NCI-H1092 treated with DMSO at 0.1 percent for 48 hours (cell line): ENCODE measurements at regions not wholly inside any gene's neighbourhood (a gene's known extent, or its start where the extent isn't known, plus 50 kb on each side); places are given as distances from the start of the nearest gene placed in this dataset.

Experiments
- DNase-seq: peaks from one replicate; lab custom pipeline; 2025; lab: John Stamatoyannopoulos, UW

DNA sequence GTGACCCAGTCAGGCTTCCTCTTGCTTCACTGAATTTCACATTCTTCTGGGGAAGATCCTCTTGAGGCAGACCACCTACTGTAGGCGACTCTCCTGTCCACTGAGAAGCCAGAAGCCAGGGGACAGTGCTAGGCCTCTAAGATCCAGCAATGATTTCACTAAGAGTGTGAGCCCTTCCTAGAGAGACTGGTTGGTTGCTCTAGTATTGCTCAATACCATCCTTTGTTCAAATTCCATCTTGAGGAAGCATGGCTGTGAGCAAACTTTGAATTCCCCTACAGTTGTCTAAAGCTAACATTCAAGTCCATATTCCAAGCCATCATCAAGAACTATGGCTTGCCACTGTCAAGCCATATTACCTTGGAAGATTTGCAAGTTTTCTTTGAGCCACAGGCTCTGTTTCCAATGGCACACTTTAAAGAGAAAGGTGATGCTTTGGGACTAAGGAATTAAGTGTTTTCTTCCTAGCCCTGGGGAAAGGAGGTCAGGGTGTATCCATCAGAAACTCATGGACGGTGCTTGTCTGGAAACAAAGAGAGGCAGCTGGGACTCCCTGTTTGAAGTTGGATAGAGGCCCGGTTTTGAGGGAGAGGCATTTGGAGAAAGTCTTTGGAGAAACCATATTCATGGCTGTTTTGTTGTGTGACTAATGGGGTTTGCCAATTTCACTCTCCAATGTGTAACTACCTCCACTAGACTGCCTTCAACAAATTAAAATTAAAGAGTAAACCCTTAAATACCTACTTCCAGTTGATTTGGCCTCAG lies 1217.9 kb downstream of the VRK1 start:
- no peak for DNase-seq

DNA sequence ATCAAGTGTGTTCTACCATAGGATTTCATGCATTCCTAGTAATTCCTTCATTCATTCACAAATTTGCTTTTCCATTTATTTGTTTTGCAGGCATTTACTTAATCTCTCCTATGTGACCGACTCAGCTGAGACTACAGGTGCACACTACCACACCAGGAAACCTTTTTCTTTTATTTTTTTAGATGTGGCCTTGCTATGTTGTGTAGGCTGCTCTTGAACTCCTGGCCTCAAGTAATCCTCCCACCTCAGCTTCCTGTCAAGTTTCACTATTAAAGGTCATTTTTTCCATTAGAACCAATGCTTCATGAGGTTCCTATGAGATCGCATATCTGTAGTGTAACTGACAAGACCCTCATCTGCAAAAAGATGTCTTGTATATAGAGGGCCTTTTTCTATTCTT lies 1218.7 kb downstream of the VRK1 start:
- no peak for DNase-seq

- no peak for DNase-seq
Observed at GRCh38 chr14:98018628-98019027, 1221.4 kb downstream of the VRK1 start.

DNA sequence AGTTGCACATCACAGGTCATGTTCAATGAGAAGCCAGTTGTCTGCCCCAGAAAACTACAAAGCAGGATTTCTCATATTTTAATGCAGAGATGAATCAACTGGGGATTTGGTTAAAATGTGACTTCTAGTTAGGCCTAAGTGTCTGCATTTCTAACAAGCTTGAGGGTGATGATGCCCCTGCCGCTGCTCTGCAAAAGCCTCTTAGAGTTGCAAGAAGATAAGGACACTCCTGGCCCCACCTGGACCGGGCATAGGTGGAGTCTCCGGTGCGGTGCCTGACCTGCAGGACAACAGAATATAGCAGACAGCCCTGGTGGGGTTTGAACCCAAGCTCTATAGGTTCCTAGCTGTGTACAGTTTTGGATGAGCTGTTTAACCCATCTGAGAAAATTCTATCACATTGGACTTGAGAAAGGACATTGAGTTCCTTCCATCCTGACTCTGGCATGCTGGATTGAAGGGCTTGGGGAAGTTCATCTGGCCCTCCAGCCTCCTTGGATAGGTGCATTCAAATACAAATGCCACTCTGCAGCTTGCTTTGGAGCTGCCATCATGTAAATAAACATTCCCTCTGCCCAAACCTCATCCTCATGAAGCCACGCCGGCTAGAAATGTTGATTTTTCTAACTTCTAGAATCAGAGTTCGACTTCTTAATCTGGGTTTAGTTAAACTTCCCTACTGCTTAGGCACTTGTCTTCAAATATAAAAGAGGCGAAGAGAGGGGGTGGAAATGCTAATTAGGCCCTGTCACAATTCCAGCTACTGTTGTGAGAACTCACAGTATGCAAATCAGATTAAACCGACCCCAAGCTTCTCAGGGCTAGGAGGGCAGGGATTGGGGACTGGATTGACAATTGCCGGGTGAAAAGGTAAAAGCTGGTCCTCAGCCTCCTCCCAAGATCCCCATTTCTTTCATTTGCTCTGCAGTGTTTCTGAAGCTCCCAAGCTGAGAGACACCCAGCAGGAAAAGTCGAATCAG lies 1225.6 kb downstream of the VRK1 start:
- DNase-seq: no peak

DNA sequence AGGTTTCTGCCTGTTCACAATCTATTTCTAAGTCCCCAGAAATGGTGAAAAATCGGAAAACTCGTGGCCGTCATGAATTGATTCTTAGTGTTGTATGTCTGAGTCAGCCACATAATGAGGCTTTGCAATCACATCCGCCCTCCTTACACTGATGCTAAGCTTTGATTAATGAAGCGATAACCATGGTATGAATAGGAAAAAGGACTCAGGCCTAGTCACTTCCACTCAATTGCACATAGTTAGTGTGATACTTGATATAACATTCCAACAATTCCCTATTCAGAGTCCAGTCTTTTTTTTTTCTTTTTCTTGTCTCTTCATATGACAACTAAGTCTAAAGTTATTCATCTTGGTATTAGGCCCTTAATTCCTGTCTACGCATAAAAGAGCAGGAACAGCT lies 1231.0 kb downstream of the VRK1 start:
- DNase-seq: no peak

GRCh38 chr14:98035396-98035795 lies 1236.6 kb downstream of the BCL11B start:
- no peak for DNase-seq

- no peak for DNase-seq
Observed at GRCh38 chr14:98037831-98038230, 1234.2 kb downstream of the BCL11B start.

DNA sequence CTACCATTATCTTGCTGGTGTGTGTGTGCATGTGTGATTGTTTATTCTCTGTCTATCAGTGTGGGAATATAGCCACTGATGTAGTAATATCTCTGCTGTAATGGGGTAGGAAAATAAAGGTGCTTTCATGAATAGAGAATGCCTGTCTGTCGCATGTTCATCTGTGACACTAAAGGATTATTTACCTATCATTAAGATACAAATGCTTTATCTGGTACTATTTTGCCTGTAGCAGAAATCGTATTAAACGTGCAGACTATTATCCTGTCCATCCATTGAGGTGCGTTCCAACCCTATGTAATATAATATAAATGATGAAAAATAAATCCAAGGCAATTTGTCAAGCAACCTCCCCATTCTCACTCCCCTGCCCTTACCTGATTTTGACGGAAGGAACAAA lies 1215.1 kb downstream of the BCL11B start:
- no peak for DNase-seq

- DNase-seq: no peak
Observed at GRCh38 chr14:98059106-98059505, 1212.9 kb downstream of the BCL11B start.

GRCh38 chr14:98062083-98062482 lies 1209.9 kb downstream of the BCL11B start:
- DNase-seq: no peak

GRCh38 chr14:98069712-98070171 lies 1202.3 kb downstream of the BCL11B start:
- no peak for DNase-seq

DNA sequence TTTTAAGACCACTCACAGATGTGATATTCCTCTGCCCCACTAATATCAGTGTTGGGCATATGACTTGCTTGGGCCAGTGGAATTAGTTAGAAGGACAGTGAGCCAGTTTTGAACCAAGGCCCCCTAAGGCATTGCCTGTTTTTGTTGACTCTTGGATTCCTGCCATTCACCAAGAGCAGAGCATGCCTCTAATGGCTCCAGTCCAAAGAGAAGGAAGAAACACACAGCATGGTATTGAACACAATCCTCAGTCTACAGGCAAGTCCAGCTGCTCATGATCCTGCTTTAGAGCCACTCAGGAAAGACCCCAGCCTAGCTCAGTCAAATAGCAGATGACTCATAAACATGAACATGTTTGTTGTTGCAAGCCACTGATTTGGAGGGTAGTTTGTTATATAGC lies 1201.5 kb downstream of the BCL11B start:
- DNase-seq: no peak

DNA sequence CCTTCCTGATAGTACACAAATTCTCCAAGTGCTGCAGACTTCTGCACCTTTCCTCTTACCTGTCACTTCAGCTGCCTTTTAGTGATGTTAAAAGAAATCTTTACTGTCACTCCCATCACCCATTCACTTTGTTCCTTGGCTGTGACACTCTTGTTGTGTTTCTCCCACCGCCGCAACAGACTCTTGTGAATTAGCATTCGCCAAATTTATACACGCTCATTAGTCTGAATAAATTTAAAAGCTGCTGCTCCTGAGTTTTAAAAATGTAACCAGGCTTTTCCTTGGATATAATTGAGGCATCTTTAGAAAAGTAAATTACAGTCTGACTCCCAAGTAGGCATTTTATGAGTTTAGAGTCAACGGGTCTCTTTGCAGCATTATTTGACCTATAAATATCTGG lies 1197.9 kb downstream of the BCL11B start:
- DNase-seq: no peak

DNA sequence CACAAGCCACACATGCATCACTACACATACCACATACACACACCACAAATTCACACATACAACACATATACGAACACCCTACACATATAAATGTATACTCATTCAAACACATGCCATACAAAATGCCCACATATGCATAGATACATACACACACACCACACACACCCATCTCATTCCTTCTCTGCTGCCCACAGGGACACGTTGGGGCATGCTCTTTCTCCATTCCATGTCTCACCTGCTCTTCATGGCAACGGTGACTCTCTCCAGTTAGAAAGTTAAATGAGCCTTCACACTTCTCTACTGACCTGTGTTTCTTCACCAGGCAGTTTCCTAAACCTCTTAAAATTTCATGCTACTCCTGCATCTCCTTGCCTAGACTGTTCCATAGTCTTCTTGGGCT lies 1194.8 kb downstream of the BCL11B start:
- DNase-seq: no peak

DNA sequence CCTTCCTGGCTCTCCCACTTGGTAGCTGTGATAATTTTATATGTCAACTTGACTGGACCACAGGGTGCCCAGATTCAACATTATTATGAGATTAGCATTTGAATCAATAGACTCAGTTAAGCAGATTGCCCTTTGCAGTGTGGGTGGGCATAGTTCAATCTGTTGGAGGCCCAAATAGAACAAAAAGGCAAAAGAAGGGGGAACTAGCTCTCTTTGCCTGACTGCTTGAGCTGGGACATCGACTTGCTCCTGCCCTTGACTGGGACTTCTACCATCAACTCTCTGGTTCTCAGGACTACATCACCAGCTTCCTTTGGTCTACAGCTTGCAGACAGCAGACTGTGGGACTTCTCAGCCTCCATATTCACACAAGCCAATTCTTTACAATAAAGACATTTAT lies 1189.2 kb downstream of the BCL11B start:
- no peak for DNase-seq

- DNase-seq: no peak
Observed at GRCh38 chr14:98085751-98086150, 1186.2 kb downstream of the BCL11B start.

- DNase-seq: no peak
Observed at GRCh38 chr14:98093111-98093510, 1178.9 kb downstream of the BCL11B start.

DNA sequence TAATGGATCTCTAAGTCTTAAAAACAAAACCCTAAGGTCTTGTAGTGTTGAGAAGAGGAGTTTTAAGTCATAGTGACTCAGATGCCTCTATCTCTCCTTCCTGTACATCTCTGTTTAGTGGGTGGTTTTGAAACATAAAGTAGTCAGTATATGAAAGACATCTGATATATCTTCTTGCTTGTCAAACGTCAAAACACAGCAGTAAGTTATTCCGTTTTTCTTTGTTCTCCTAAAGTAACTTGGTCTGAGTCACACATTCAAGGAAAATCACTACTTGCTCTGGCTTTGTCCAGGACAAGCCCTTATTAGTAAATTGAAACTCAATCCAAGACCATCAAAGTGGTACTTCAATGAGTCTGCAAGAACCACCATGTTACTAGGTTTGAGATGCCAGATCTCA lies 1172.5 kb downstream of the BCL11B start:
- DNase-seq: no peak

DNA sequence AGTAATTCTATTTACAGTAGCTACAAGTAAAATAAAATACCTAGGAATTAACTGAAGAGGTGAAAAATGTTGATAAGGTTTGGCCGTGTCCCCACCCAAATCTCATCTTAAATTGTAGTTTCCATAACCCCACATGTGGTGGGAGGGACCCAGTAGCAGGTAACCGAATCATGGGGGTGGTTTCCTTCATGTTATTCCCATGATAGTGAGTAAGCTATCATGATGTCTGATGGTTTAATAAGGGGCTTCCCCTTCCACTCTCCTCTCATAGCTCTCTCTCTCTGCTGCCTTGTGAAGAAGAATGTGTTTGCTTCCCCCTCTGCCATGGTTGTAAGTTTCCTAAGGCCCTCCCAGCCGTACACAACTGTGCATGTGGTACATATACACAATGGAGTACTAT lies 1170.7 kb downstream of the BCL11B start:
- DNase-seq: no peak

DNA sequence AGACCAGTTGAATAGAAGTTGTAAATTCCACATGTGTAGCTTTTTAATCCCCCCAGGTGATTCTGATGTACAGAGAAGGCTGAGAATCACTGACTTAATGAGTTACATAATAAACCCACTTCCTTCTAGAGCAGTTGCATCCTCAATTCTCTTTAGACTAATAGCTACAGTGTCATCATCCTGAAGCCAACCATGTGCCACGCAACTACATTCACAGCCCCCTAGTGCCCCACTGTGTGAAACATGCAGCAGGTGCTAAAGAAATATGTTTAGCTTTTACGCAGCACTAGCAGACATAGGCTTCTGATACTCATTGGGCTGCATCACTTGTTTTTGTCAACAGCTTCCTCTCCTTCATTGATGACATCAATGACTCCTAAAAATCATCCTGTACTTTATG lies 1168.3 kb downstream of the BCL11B start:
- no peak for DNase-seq

DNA sequence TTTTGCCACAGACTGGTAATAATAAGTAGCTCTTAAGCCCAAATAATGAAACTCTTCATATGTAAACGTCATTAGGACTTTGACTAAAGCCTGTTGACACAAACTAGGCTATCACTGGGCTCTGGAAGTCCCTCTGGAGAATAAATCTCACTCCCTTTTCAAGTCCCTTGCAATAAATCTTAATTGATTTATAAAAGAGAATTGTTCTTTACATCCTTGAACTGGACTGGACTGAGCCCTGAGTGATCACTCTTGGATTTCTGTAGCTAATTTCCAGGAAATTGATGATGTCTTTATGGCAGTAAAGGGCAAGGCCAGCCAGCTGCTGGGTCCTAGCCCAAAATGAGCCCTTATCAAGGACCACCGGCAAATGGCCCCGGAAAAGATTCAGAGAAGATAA lies 1162.7 kb downstream of the BCL11B start:
- no peak for DNase-seq

- no peak for DNase-seq
Observed at GRCh38 chr14:98112194-98112780, 1159.7 kb downstream of the BCL11B start.
